HK-2 (cell line): ENCODE measurements at regions not wholly inside any gene's neighbourhood (a gene's known extent, or its start where the extent isn't known, plus 50 kb on each side); places are given as distances from the start of the nearest gene placed in this dataset.
"Not testable (repeated sequence)": the region's sequence is repeated elsewhere in the genome, so short reads cannot be mapped to it uniquely, and the experiment has no call there.

Experiments used
- DNase-seq: peaks from one replicate; pipeline ENCODE4 v3.0.0-alpha.2; 2018; ENCODE audit not compliant: unreplicated experiment

- no peak for DNase-seq
Observed at GRCh38 chr4:151459375-151459774, 50.4 kb downstream of the FHIP1A start.

- DNase-seq: no peak
Observed at GRCh38 chr4:151460434-151460833, 51.5 kb downstream of the FHIP1A start.

GRCh38 chr4:151462554-151462953, 53.6 kb downstream of the FHIP1A start:
- no peak for DNase-seq

GRCh38 chr4:151468715-151469696, 60.0 kb downstream of the FHIP1A start:
- DNase-seq: no peak

GRCh38 chr4:151469970-151470369, 61.0 kb downstream of the FHIP1A start:
- DNase-seq: no peak

GRCh38 chr4:151471728-151472127, 62.8 kb downstream of the FHIP1A start:
- no peak for DNase-seq

- DNase-seq: no peak
Observed at GRCh38 chr4:151472297-151472696, 63.3 kb downstream of the FHIP1A start.

- DNase-seq: no peak
Observed at GRCh38 chr4:151472711-151473110, 63.7 kb downstream of the FHIP1A start.

GRCh38 chr4:151473521-151474097, 64.6 kb downstream of the FHIP1A start:
- DNase-seq: no peak

- DNase-seq: no peak
Observed at GRCh38 chr4:151475035-151475714, 66.2 kb downstream of the FHIP1A start.

GRCh38 chr4:151481813-151482212, 72.8 kb downstream of the FHIP1A start:
- DNase-seq: no peak

GRCh38 chr4:151484396-151485102, 75.6 kb downstream of the FHIP1A start:
- peak; percentile 35 for DNase-seq

GRCh38 chr4:151485541-151486131, 76.7 kb downstream of the FHIP1A start:
- peak; percentile 17 for DNase-seq

- no peak for DNase-seq
Observed at GRCh38 chr4:151486168-151486567, 77.2 kb downstream of the FHIP1A start.

- DNase-seq: no peak
Observed at GRCh38 chr4:151488968-151489367, 80.0 kb downstream of the FHIP1A start.

- DNase-seq: no peak
Observed at GRCh38 chr4:151489462-151490203, 80.7 kb downstream of the FHIP1A start.

- not testable (repeated sequence) for DNase-seq
Observed at GRCh38 chr4:151495612-151496011, 86.6 kb downstream of the FHIP1A start.

GRCh38 chr4:151511548-151511947, 102.6 kb downstream of the FHIP1A start:
- not testable (repeated sequence) for DNase-seq

- DNase-seq: no peak
Observed at GRCh38 chr4:151517896-151518295, 108.9 kb downstream of the FHIP1A start.

GRCh38 chr4:151518359-151518758, 109.4 kb downstream of the FHIP1A start:
- no peak for DNase-seq
